Right forelimb (tissue), 1 donor: ENCODE measurements at regions not wholly inside any gene's neighbourhood (a gene's known extent, or its start where the extent isn't known, plus 50 kb on each side); places are given as distances from the start of the nearest gene placed in this dataset.

Experiments
- DNase-seq: peaks from one replicate; pipeline ENCODE4 v3.0.0-alpha.2; 2018

DNA sequence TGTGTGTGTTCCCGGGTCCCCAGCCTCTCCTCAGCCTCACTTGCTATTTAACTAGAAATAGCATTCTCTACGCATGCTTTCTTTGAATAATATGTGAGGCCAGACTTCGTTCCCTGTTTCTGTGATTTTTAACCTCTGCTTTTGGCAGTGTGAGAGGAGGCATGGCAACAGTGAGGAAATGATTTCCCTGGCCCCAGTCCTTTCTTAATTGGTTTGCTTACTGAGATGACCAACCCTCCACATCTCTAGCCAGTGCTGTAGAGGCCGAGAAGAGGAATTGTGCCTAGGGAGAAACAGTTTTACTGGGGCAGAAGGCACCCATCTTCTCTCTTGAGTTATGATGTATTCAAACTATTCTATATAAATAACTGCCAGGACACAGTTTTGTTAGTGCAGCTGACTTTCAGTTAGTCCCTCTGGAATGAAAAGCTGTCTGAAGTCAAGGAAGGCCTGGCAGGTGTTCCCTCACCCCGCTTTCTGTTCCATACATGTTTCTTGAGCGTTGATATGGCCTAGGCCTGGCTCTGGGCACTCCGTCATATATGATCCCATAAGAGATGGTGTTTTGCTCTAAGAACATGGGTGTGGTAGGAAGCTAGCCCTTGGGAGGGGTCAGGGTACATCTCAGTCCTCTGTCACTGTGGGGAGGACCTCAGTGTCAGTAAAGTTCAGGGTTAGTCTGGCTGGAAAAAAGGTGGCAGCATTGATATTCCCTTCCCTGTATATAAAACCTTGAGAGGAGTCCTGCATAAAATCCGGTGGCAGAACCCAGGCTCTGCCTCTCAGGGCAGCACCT, 73.7 kb upstream of the NPAS1 start:
- no peak for DNase-seq

DNA sequence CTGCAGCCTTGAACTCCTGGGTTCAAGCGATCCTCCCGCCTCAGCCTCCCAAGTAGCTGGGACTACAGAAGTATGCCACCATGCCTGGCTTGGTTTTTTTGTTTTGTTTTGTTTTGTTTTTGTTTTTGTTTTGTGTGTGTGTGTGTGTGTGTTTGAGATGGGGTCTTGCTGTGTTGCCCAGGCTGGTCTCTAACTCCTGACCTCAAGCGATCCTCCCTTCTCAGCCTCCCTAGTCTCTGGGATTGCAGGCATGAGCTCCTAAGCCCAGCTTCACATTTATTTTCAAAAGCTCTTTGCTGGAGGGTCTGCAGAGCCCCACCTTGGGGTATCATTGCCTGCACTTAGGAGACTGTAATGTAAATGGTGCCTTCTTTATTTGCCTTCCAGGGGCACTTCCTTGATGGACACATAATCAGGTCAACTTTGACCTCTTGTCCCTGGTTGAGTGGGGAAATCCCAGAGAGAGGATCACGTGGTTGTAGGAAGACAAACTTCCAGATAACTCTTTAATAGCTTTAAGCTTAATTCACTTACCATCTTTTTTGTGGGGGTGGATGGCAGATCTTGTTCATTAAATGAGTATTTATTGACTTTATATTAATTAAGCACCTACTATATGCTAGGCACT, 72.9 kb upstream of the NPAS1 start:
- DNase-seq, result no peak

DNA sequence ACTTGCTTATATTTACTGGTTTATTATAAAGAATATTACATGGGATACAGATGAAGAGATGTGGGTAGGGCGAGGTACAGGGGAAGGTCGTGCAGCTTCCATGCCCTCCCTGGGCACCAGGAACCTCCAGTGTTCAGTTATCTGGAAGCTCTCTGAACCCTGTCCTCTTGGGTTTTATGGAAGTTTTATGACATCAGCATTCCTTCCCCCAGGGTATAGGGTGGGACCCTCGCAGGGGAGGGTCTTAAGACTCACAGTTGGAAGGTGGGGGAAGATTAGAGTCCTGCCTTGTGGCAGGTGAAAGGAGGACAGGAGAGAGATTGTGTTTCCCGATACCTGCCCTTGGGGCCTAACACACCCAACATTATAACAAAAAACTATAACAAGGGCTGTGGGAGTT, 71.8 kb upstream of the NPAS1 start:
- DNase-seq, result no peak

DNA sequence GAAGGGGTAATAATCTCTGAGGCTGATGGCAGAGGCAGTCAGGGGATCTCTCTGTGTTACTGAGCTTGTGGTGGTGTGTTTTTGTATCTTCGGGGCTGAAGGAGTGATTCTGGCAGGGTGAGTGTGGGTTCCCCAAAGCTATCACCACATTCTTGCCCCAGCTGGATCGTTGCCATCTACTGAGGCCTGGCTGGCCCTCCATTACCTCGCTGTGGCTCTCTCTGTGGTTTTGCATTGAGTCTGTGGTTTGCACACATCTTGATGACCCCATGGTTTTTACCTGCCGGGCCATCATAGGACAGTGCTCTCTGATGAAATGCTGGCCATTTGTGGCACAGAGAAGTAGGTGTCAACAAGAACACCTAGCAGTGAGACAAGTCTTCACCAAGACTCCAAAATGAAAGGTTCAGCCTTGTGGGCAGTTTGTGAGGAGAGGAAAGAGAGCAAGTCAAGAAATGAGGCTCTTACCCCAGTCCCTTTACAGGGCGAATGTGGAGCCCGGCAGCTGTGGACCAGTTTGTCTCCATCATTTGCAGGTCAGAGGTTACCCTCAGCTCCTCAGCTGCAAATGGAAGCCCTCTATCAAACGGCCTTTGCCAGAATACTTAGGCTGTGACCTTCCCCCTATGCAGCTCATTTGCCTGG, 69.0 kb upstream of the NPAS1 start:
- DNase-seq, result no peak

DNA sequence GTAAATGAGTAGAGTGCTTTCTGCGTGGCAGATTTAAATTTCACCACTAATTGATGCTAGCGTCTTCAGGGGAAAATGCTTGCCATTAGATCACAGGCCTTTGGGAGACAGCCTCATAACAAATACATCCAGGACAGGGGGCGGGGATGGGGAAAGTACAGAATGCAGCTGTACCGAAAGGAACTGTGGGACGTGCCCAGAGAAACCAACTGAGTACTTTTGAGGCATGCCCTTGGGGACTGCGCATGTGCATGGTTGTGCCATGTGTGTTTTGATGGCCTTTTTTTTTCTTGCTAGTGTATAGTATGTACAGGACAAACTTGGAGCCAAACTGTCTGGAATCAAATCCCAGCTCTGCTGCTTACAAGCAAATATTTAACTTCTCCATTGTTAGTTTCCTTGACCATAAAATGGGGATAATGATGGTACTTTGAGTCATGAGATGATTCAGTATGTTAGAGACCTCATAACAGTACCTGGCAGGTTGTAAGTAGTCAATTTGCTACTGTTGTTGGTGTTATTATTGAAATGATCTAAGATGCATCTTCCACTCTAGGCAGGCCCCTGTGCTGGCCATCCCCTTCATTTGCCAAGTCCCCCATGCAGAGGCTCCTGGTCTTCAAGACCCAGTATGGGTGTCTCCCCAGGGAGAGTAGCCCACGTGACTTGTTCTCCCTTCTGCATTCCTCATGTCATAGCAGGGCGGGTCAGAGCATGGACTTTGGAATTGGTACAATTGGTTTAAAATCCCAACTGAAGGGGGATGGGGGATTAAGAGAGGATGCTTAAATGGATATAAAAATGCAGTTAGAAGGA, 68.3 kb upstream of the NPAS1 start:
- DNase-seq, result no peak

DNA sequence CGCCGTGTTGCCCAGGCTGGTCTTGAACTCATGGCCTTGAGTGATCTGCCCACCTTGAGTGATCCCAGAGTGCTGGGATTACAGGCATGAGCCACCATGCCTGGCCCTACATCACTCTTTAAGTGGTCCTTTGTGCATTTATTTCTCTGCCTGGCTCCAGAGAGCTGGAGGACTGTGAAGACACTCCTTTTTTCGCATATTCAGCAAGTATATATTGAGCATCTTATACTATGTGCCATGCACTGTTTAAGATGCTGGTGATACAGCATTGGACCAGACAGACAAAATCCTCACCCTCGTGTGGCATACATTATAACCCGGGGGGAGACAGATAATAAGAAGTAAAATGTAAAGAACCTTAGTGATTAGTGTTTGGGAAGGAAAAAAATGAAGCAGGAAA, 66.8 kb upstream of the NPAS1 start:
- DNase-seq, result no peak

DNA sequence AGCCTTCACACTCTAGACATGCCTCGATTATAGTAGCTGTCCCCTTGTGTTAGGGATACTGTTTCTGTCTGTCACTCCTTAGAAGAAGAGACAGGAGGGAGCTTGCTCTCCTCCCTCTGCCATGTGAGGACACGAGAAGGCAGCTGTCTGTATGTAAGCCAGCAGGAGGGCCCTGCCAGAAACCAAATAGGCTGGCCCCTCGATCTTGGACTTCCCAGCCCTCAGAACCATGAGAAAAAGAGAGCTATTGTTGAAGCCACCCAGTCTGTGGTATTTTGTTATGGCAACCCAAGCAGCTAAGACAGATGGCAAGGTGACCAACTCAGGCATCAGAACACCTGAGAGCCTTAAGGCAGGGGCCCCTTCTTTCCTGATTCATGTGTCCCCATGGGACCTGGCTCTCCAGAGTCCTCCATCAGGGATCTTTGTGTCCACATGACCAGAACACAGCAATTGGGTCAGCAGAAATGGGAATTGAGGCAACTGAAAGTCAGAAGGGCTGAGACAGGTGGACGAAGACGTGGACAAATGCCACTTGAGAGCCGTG, 65.6 kb upstream of the NPAS1 start:
- no peak for DNase-seq

DNA sequence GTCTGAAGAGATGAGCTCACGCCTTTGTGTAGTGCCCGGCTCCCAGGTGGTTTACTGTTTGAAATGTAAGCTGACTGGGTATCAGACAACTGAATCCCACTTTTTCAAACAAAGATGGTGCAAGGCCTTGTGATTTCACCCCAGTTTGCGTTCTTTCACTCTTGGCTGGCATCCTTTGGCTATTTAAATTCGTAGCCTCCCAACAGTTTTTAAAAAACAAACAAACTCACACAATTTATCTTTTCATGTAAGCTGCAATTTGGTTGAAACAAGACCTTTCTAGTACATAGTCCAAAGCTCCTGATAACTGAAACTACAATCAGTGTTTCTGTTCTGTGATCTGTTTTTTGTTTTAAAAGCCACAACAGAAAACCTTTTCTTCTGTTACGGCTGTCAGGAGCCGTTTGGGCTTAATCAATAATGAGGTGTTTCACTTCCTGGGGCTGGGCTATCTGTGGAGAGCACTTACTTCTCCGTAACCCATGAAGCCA, 65.1 kb upstream of the NPAS1 start:
- no peak for DNase-seq

DNA sequence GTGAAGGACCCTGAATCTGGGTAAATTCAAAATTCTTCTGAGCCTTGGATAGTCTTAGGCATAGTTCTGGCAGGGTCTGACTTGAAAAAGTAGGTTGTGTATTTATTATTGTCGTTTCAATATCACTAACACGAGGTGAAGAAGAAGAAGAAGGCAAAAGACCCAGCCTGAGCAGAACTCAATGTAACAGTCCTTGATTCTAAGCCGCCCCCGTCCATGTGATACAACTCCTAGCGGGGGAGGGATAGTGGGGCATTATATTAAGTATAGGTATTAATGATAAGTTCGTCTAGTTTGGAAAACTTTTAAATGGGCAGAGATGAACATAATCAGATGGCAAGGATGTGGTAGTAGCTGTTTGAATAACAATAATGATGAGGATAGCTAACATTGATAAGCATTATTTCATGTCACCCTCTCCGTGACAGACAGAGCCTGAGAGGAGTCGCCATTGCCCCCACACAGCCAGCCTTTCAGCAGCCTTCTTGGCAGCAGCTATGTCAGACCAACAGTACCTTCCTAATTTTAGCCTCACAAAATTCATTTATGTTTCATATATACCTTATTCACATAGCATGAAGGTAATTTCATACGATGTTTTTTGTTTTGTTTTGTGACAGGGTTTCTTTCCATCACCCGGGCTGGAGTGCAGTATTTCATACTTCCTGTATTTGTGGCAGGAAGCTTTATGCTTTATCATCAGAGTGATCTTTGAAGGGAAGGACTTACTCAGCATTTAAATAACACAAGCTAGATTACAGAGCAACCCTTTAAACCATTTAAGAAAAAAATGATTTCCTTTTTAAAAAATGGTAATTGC, 64.4 kb upstream of the NPAS1 start:
- no peak for DNase-seq

DNA sequence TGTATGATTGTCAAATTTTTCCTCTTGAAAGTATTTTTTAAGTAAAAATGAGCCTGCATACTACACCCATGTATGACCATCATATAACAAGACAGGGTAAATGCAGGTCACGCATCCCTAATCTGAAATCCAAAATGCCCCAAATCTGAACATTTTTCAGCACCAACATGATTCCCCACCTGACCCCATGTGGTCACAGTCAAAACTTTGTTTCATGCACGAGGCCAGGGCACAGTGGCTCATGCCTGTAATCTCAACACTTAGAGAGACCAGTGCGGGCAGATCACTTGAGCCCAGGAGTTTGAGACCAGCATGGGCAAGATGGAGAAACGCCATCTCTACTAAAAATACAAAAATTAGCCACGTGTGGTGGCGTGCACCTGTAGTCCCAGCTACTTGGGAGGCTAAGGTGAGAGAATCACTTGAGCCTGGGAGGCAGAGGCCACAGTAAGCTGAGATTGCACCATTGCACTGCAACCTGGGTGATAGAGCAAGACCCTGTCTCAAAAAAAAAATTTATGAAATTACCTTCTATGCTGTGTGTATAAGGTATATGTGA, 63.7 kb upstream of the NPAS1 start:
- no peak for DNase-seq

DNA sequence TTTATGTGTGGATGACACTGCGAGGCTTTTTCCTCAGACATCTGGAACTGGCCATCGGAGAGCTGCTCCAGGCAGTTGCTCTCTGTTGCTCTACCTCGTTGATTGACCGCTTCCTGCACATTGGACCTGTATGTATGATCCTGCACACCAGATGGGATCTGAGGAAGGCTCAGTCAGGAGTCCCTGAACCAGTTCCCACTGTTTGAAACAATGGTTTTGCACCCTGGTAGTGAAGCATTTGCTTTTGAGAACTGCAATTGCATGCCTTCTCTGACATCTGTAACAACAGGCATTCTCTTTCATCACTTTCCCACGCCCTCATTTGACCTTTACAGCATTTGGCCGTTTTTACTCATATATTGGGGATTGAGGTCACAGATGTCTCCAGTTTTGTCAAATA, 61.1 kb upstream of the NPAS1 start:
- DNase-seq, result no peak

DNA sequence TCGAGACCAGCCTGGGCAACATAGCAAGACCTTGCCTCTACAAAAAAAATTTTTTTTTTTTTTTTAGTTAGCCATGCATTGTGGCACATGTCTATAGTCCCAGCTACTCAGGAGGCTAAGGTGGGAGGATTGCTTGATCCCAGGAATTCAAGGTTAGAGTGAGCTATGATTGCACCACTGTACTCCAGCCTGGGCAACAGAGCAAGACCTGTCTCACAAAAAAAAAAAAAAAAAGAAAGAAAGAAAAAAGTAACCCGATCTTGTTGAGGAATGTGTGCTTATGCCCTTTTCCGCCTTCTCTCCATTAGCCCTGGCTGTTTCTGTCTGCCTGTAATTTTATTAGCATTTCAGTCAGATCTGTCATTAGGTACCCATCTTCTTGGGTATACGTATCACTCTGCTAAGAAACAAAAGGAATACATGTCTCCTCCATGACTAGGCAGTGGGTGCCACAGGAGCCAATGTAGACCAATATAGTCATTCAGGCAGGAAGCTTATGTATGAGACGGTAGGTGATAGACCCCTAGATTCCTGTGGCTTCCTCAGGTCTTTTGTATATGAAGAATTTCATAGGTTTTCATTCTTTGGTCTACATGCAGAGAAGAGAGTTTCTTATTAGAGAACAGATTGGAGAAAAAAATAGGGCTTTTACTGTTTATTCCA, 59.6 kb upstream of the NPAS1 start:
- DNase-seq, result no peak

DNA sequence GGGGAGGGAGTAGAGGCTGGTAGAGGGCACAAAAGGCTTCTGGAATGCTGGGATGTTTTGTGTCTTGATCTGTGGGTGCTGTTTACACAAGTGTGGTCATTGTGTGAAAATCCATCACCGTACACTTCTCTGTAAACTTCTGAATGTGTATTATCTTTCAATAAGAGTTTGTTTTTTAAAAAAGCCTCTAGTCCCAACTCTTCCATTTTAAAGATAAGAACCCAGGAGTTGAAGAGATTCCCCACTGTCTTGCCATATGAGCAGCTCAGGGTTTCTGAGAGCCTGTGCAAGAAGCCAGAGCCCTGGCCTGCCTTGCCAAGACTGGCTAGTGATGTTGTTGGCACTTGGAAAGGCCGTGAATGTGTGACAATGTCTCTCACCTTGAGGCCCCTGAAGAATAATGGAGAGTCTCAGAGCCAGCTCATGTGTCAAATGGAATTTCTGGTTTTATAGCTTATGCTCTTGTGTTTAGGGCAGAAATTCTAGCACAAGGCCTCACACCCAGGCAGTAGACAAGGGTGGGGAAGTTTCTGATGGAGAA, 57.5 kb upstream of the NPAS1 start:
- DNase-seq, result no peak

DNA sequence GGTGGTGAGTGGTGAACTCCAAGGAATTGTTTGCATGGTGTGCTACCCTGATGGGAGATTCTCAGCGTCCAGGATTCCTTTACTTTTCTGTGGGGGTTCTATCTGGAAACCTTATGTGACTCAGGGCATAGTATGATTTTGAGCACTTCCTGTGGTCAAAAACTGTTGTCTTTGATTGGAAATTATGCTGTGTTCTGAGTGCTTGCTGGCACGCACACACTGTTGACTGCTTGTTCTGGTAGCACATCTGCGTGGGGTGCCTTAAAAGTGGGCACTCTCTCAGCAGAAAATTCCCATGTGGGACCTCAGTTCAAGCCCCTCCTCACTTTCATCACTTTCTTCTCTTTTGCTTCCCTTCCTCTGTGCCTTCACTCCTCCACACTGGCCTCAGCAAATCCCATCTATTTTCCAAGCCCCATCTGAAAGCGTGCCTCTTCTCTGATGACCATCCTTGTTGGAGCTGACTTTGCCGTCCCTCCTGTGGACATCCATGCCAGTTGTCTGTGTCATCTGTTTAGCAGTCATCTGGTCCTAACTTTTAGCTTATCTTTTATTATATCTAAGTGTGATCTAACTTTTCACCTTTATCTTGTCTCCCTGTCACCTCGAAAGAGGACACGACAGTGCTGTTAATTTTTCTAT, 56.4 kb upstream of the NPAS1 start:
- DNase-seq, result no peak

DNA sequence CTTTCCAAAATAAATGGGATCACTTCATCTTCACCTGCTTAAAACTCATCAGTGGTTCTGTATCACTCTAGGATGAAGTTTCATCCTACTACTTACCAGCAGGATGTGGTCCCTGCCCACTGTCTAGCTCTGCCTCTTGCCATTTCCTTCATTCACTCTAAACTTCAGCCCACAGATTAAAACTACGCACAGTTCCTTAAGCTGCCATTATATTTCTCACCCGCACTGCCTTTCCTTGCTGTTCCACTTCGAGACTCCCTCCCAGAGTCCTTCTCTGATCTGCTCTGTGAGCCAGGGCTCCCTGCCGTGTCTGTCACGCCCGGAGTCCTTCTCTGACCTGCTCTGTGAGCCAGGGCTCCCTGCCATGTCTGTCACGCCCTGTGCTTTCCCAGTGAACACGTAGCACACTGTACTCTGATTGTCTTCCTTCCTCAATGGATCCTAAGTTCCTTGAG, 52.0 kb upstream of the NPAS1 start:
- DNase-seq, result no peak
